K562 (cell line): ENCODE measurements at regions not wholly inside any gene's neighbourhood (a gene's known extent, or its start where the extent isn't known, plus 50 kb on each side); places are given as distances from the start of the nearest gene placed in this dataset.

ENCODE experiments used
- ARID1B ChIP-seq: fragments of 450-650 bp; IDR thresholded peaks from 2 replicates; pipeline ENCODE4 v1.6.1; 2016; ENCODE audit warnings: antibody characterized with exemption, mild to moderate bottlenecking, inconsistent platforms
- EZH2 ChIP-seq: IDR thresholded peaks from 2 replicates; pipeline ENCODE4 v1.6.1; 2012; ENCODE audit warnings: low read depth, mild to moderate bottlenecking, inconsistent platforms, low read length, borderline replicate concordance
- HMG20B ChIP-seq: fragments of 250-450 bp; sonication (Bioruptor Pico); IDR thresholded peaks from 2 replicates; pipeline ENCODE4 v1.5.0; 2021; ENCODE audit warnings: mild to moderate bottlenecking
- KDM5B ChIP-seq: fragments of 200-600 bp; sonication (generic); IDR thresholded peaks from 2 replicates; pipeline ENCODE4 v1.6.1; 2012; ENCODE audit warnings: low read depth, mild to moderate bottlenecking, moderate library complexity, low read length, control low read depth, inconsistent platforms; ENCODE audit not compliant: insufficient replicate concordance
- MEF2D ChIP-seq: conservative IDR thresholded peaks from 2 replicates; pipeline ENCODE4 v1.6.1; 2016; ENCODE audit warnings: low read depth, missing genetic modification characterization, missing compliant biosample characterization
- PHTF2 ChIP-seq: fragments of 250-450 bp; sonication (Bioruptor Pico); IDR thresholded peaks from 2 replicates; pipeline ENCODE4 v1.5.0; 2021; ENCODE audit warnings: mild to moderate bottlenecking
- SIRT6 ChIP-seq: IDR thresholded peaks from one replicate; pipeline ENCODE4 v1.6.1; 2012; ENCODE audit warnings: low read depth, mild to moderate bottlenecking, control low read depth, inconsistent platforms, low read length, moderate library complexity
- SNIP1 ChIP-seq: fragments of 450-650 bp; IDR thresholded peaks from 2 replicates; pipeline ENCODE4 v1.7.1; 2017; ENCODE audit warnings: low read depth, mild to moderate bottlenecking
- ZEB2 ChIP-seq: fragments of 450-650 bp; IDR thresholded peaks from 2 replicates; pipeline ENCODE4 v1.6.1; 2016
- ZNF121 ChIP-seq: sonication (generic); formaldehyde crosslinking; conservative IDR thresholded peaks from 2 replicates; pipeline ENCODE4 v1.8.0; 2022; ENCODE audit warnings: missing genetic modification reagents
- ZNF830 ChIP-seq: fragments of 250-450 bp; sonication (Bioruptor Pico); IDR thresholded peaks from 2 replicates; pipeline ENCODE4 v1.5.0; 2021; ENCODE audit warnings: mild to moderate bottlenecking
- TF ChIP-seq, protein P1 (sequence below): fragments of 450-650 bp; IDR thresholded peaks from one replicate; pipeline ENCODE4 v1.6.1; 2018; ENCODE audit warnings: mild to moderate bottlenecking, moderate library complexity; ENCODE audit not compliant: partially characterized antibody
- TF ChIP-seq, protein P2 (sequence below): IDR thresholded peaks from 2 replicates; pipeline ENCODE4 v1.6.1; 2011; ENCODE audit not compliant: insufficient read length; ENCODE audit errors: extremely low read depth
- TF ChIP-seq, protein P3 (sequence below): sonication (generic); formaldehyde crosslinking; IDR thresholded peaks from 2 replicates; pipeline ENCODE4 v1.9.0; 2022; ENCODE audit warnings: mild to moderate bottlenecking, missing genetic modification reagents
- TF ChIP-seq, protein P4 (sequence below): IDR thresholded peaks from 2 replicates; pipeline ENCODE4 v1.6.1; 2011; ENCODE audit warnings: borderline replicate concordance, low read depth, mild to moderate bottlenecking, moderate library complexity, low read length; ENCODE audit not compliant: insufficient read depth, poor library complexity, severe bottlenecking
- TF ChIP-seq, protein P5 (sequence below): fragments of 450-650 bp; IDR thresholded peaks from 2 replicates; pipeline ENCODE4 v1.6.1; 2016; ENCODE audit warnings: missing biosample characterization, missing genetic modification characterization

DNA sequence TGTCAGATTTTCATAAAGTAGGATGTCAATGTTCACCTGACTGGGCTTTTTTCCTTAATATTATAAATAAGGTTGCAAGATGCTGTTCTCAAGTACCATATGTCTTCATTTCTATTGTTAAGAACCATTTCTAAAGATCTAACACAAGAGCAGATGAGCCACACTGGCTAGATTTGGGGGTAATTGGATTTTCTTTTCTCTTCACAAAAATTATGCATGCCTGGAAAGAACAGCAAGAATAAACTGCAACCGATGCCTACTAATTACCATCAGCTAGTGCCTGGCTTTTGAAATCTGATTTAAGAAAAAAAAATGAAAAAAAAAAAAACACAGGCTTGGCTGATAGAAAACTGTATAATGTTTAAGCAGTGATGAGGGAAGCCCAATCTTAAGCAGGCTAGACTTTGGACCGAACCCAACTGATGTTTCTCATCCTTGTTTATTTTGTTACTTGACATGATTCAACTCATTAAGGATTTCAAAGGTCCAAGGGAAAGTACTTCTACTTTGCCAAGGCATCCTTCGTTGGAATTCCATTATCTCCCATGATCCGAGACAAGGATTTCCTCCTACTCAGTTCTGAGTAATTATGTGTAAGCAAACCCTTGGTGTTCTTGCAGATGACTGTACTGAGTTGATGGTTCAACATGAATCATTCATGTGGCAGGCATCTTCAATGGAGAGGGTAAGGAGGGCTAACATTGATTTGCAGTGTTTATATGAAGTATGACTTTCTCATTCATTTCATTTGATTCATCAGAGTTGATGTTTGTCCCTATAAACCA is 300.5 kb downstream of the SPRY2 start (continued):
- TF ChIP-seq, protein P1, sequence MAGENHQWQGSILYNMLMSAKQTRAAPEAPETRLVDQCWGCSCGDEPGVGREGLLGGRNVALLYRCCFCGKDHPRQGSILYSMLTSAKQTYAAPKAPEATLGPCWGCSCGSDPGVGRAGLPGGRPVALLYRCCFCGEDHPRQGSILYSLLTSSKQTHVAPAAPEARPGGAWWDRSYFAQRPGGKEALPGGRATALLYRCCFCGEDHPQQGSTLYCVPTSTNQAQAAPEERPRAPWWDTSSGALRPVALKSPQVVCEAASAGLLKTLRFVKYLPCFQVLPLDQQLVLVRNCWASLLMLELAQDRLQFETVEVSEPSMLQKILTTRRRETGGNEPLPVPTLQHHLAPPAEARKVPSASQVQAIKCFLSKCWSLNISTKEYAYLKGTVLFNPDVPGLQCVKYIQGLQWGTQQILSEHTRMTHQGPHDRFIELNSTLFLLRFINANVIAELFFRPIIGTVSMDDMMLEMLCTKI = no peak
- TF ChIP-seq ZEB2 (no peak), SIRT6 (no peak), HMG20B (no peak), ZNF830 (CRISPR knock-in tag) (no peak), ARID1B (no peak), ZNF121 (no peak), EZH2 (no peak), KDM5B (no peak), PHTF2 (no peak), SNIP1 (no peak), MEF2D (tag) (no peak)
- TF ChIP-seq, protein P2, sequence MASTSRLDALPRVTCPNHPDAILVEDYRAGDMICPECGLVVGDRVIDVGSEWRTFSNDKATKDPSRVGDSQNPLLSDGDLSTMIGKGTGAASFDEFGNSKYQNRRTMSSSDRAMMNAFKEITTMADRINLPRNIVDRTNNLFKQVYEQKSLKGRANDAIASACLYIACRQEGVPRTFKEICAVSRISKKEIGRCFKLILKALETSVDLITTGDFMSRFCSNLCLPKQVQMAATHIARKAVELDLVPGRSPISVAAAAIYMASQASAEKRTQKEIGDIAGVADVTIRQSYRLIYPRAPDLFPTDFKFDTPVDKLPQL = no peak
- TF ChIP-seq, protein P3, sequence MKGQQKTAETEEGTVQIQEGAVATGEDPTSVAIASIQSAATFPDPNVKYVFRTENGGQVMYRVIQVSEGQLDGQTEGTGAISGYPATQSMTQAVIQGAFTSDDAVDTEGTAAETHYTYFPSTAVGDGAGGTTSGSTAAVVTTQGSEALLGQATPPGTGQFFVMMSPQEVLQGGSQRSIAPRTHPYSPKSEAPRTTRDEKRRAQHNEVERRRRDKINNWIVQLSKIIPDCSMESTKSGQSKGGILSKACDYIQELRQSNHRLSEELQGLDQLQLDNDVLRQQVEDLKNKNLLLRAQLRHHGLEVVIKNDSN (CRISPR knock-in tag) = no peak
- TF ChIP-seq, protein P4, sequence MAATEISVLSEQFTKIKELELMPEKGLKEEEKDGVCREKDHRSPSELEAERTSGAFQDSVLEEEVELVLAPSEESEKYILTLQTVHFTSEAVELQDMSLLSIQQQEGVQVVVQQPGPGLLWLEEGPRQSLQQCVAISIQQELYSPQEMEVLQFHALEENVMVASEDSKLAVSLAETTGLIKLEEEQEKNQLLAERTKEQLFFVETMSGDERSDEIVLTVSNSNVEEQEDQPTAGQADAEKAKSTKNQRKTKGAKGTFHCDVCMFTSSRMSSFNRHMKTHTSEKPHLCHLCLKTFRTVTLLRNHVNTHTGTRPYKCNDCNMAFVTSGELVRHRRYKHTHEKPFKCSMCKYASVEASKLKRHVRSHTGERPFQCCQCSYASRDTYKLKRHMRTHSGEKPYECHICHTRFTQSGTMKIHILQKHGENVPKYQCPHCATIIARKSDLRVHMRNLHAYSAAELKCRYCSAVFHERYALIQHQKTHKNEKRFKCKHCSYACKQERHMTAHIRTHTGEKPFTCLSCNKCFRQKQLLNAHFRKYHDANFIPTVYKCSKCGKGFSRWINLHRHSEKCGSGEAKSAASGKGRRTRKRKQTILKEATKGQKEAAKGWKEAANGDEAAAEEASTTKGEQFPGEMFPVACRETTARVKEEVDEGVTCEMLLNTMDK = no peak
- TF ChIP-seq, protein P5, sequence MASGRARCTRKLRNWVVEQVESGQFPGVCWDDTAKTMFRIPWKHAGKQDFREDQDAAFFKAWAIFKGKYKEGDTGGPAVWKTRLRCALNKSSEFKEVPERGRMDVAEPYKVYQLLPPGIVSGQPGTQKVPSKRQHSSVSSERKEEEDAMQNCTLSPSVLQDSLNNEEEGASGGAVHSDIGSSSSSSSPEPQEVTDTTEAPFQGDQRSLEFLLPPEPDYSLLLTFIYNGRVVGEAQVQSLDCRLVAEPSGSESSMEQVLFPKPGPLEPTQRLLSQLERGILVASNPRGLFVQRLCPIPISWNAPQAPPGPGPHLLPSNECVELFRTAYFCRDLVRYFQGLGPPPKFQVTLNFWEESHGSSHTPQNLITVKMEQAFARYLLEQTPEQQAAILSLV (tag) = no peak
